GM12878 (cell line): ENCODE measurements at regions not wholly inside any gene's neighbourhood (a gene's known extent, or its start where the extent isn't known, plus 50 kb on each side); places are given as distances from the start of the nearest gene placed in this dataset.

Source experiments
- ATAC-seq: fragments of 200-7000 bp; cut with Tn5 transposase; 3 replicates; pipeline ENCODE4 v1.9.1; 2020; ENCODE audit warnings: mild to moderate bottlenecking, moderate library complexity
- BruUV-seq: library from RNA; stranded (reverse); fragments of 400-500 nt; replicated peaks from 2 replicates; lab custom pipeline; 2021; lab: Mats Ljungman, UMichigan
- CTCF ChIA-PET: fragments of 300-600 bp; sonication (Branson Sonifier 250); formaldehyde crosslinking; extraction: SDS; loops from one replicate; lab custom pipeline; 2021; ENCODE audit warnings: inconsistent platforms; lab: Yijun Ruan, JAX
- POLR2A ChIA-PET: fragments of 350-600 bp; formaldehyde crosslinking; extraction: SDS; loops from one replicate; lab custom pipeline; 2021; ENCODE audit warnings: inconsistent platforms; lab: Charles Lee
- RAD21 ChIA-PET: fragments of 300-600 bp; sonication (Branson Sonifier 250); formaldehyde crosslinking; loops from one replicate; lab custom pipeline; 2023; ENCODE audit warnings: antibody characterized with exemption; ENCODE audit not compliant: unreplicated experiment; lab: Charles Lee
- SMC1A ChIA-PET: fragments of 300-600 bp; sonication (Branson Sonifier 250); formaldehyde crosslinking; loops from one replicate; lab custom pipeline; 2023; ENCODE audit not compliant: unreplicated experiment, uncharacterized antibody; lab: Charles Lee
- DNase-seq: peaks from one replicate; pipeline ENCODE4 v3.0.0-alpha.2; 2011; ENCODE audit warnings: low read depth, low spot score
- FAIRE-seq: peaks from 3 replicates; lab custom pipeline; 2011; peaks lifted over from hg19 to GRCh38; lab: Jason Lieb, UNC
- H2AFZ ChIP-seq: 2 replicates; pipeline ENCODE4 v1.6.0; 2011; ENCODE audit warnings: low read depth, low read length, control low read depth; ENCODE audit not compliant: control insufficient read depth
- H3K27ac ChIP-seq: 2 replicates; pipeline ENCODE4 v1.5.1; 2011; ENCODE audit warnings: control low read depth; ENCODE audit not compliant: control insufficient read depth, insufficient read depth
- H3K27me3 ChIP-seq, 2 experiments: replicated peaks in 1 of 2; 2 replicates each; pipeline versions ENCODE4 v1.6.0 to v1.6.1; 2011; ENCODE audit warnings: low read length in 1 of 2; ENCODE audit not compliant: control insufficient read depth in 2 of 2, insufficient read depth in 2 of 2
- H3K36me3 ChIP-seq, 2 experiments: 2 replicates each; pipeline ENCODE4 v1.5.1; 2011; ENCODE audit warnings: low read length in 1 of 2; ENCODE audit not compliant: control insufficient read depth in 2 of 2, insufficient read depth in 2 of 2
- H3K4me1 ChIP-seq: 2 replicates; pipeline ENCODE4 v1.6.1; 2011; ENCODE audit warnings: mild to moderate bottlenecking, low read length, moderate library complexity, mixed read lengths; ENCODE audit not compliant: control insufficient read depth, insufficient read depth
- H3K4me2 ChIP-seq: 2 replicates; pipeline ENCODE4 v1.6.0; 2011; ENCODE audit warnings: control low read depth; ENCODE audit not compliant: control insufficient read depth, insufficient read depth
- H3K4me3 ChIP-seq: fragments of 200-600 bp; sonication (generic); 2 replicates; pipeline ENCODE4 v1.5.1; 2016
- H3K79me2 ChIP-seq: 2 replicates; pipeline ENCODE4 v1.6.0; 2011; ENCODE audit warnings: low read length; ENCODE audit not compliant: control insufficient read depth, insufficient read depth
- H3K9ac ChIP-seq: 2 replicates; pipeline ENCODE4 v1.8.0; 2011; ENCODE audit warnings: low read length, control low read depth, mixed read lengths; ENCODE audit not compliant: control insufficient read depth, insufficient read depth
- H3K9me3 ChIP-seq: replicated peaks from 3 replicates; pipeline ENCODE4 v1.5.1; 2011; ENCODE audit warnings: mild to moderate bottlenecking, low read length; ENCODE audit not compliant: control insufficient read depth, insufficient read depth
- H4K20me1 ChIP-seq: 2 replicates; pipeline ENCODE4 v1.6.0; 2011; ENCODE audit not compliant: control insufficient read depth, insufficient read depth
- ASH2L ChIP-seq: fragments of 300-600, 200-600 bp; sonication (generic); IDR thresholded peaks from 2 replicates; pipeline ENCODE4 v1.6.1; 2017; ENCODE audit warnings: low read depth, mild to moderate bottlenecking, borderline replicate concordance
- EZH2 ChIP-seq: IDR thresholded peaks from 2 replicates; pipeline ENCODE4 v1.6.1; 2012; ENCODE audit warnings: low read depth, mild to moderate bottlenecking, control low read depth, inconsistent platforms, low read length, borderline replicate concordance; ENCODE audit not compliant: control insufficient read depth
- HCFC1 ChIP-seq: fragments of 150-350 bp; IDR thresholded peaks from 2 replicates; pipeline ENCODE4 v1.6.1; 2014; ENCODE audit warnings: low read length
- HDAC6 ChIP-seq: fragments of 200-600 bp; sonication (generic); IDR thresholded peaks from one replicate; pipeline ENCODE4 v1.8.0; 2017; ENCODE audit warnings: antibody characterized with exemption; ENCODE audit not compliant: unreplicated experiment
- HDGF ChIP-seq: fragments of 450-650 bp; IDR thresholded peaks from 2 replicates; pipeline ENCODE4 v1.6.1; 2016; ENCODE audit warnings: antibody characterized with exemption
- JUND ChIP-seq: IDR thresholded peaks from 2 replicates; pipeline ENCODE4 v1.6.1; 2012; ENCODE audit warnings: low read depth, mild to moderate bottlenecking, low read length, improper control_type of control experiment, moderate library complexity
- LARP7 ChIP-seq: fragments of 450-650 bp; IDR thresholded peaks from 2 replicates; pipeline ENCODE4 v1.6.1; 2017; ENCODE audit warnings: mild to moderate bottlenecking
- MEF2A ChIP-seq: IDR thresholded peaks from 2 replicates; pipeline ENCODE4 v1.6.1; 2011; ENCODE audit warnings: low read depth, mild to moderate bottlenecking, low read length, moderate library complexity; ENCODE audit not compliant: insufficient read depth
- NFYA ChIP-seq: IDR thresholded peaks from 2 replicates; pipeline ENCODE4 v1.6.1; 2011; ENCODE audit warnings: low read depth, mild to moderate bottlenecking, low read length, improper control_type of control experiment, borderline replicate concordance
- NR2F1 ChIP-seq: fragments of 450-650 bp; conservative IDR thresholded peaks from 2 replicates; pipeline ENCODE4 v1.6.1; 2017; ENCODE audit warnings: mild to moderate bottlenecking
- PAX5 ChIP-seq: IDR thresholded peaks from 2 replicates; pipeline ENCODE4 v1.6.1; 2011; ENCODE audit warnings: low read depth, low read length, borderline replicate concordance
- SMAD1 ChIP-seq: fragments of 450-650 bp; IDR thresholded peaks from 2 replicates; pipeline ENCODE4 v1.6.1; 2018; ENCODE audit warnings: mild to moderate bottlenecking, low read depth; ENCODE audit not compliant: partially characterized antibody
- STAT1 ChIP-seq: fragments of 450-650 bp; conservative IDR thresholded peaks from 2 replicates; pipeline ENCODE4 v1.6.1; 2014; ENCODE audit warnings: antibody characterized with exemption, mild to moderate bottlenecking
- TBL1XR1 ChIP-seq: IDR thresholded peaks from 2 replicates; pipeline ENCODE4 v1.6.1; 2012; ENCODE audit warnings: low read depth, low read length, improper control_type of control experiment
- TCF3 ChIP-seq: IDR thresholded peaks from 2 replicates; pipeline ENCODE4 v1.6.1; 2012; ENCODE audit warnings: low read depth, mild to moderate bottlenecking, low read length, borderline replicate concordance; ENCODE audit not compliant: insufficient read depth
- WRNIP1 ChIP-seq: IDR thresholded peaks from 2 replicates; pipeline ENCODE4 v1.6.1; 2011; ENCODE audit warnings: low read depth, low read length, improper control_type of control experiment, borderline replicate concordance
- ZNF622 ChIP-seq: fragments of 450-650 bp; IDR thresholded peaks from 2 replicates; pipeline ENCODE4 v1.6.1; 2017; ENCODE audit warnings: mild to moderate bottlenecking, inconsistent platforms
- WGBS: methylation state at CpG from one replicate; pipeline ENCODE4 v1.1.6; 2016; ENCODE audit warnings: low lambda C conversion rate; ENCODE audit not compliant: insufficient replicate concordance, insufficient coverage; ENCODE audit errors: missing lambda C conversion rate; 5-methylcytosine and 5-hydroxymethylcytosine counted together
- in situ Hi-C: fragments of 300-500 bp; cut with MboI; formaldehyde crosslinking; loops from 9 replicates; pipeline ENCODE4 v1.14.3; 2018; ENCODE audit warnings: mixed read lengths
- intact Hi-C: fragments of 100-400 bp; cut with micrococcal nuclease; formaldehyde crosslinking; loops from one replicate; pipeline ENCODE4 v1.14.2; 2022; ENCODE audit not compliant: unreplicated experiment
- TF ChIP-seq, protein P1 (sequence below): fragments of 150-350 bp; IDR thresholded peaks from 2 replicates; pipeline ENCODE4 v1.6.1; 2016; ENCODE audit warnings: low read depth, low read length
- TF ChIP-seq, protein P2 (sequence below): IDR thresholded peaks from 2 replicates; pipeline ENCODE4 v1.6.1; 2012; ENCODE audit warnings: low read depth, low read length, improper control_type of control experiment
- TF ChIP-seq, protein P3 (sequence below): fragments of 450-650 bp; formaldehyde crosslinking; IDR thresholded peaks from 2 replicates; pipeline ENCODE4 v1.4.0; 2022; ENCODE audit warnings: mild to moderate bottlenecking, moderate library complexity

DNA sequence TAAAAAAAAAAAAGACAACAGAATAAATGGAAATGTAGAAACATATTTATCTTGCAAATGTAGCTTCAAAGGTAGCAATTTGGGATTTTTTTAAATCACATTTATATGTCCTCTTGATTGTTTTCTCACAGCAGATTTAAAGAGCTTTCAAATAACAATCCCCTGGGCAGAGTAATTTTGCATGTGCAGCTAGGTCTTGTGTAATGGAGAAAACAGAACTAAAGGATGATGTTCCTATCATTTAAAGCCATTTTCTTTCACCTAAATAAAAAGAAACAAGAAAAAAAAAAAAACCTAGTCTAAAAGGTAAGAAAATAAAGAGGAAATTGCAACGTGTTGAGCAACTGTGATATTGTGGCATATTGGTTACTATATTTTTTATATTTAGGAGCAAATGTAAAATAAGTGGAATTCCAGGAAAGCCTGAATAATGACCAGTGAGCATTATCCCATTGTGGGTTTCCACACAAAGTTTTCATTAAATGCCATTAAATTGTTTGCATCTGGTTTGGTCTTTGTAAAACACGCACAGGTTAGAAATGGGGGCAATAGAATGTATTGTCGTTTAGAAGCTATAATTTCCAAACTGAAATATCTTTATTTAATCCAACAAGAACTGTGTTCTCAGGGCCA lies 215.6 kb downstream of the SLC6A15 start:
- DNase-seq (no peak), ATAC-seq (no peak), FAIRE-seq (no peak)
- Histone ChIP-seq H2AFZ (no peak overlapping the region), H3K9me3 (no peaks in the 10 kb centered on the region), H3K4me1 (no peaks in the 10 kb centered on the region), H3K27me3 (no peaks in the 10 kb centered on the region), H3K36me3 (no peaks in the 10 kb centered on the region), H3K27ac (no peak overlapping the region), H4K20me1 (no peaks in the 10 kb centered on the region), H3K79me2 (no peaks in the 10 kb centered on the region), H3K4me3 (no peak overlapping the region), H3K4me2 (no peak overlapping the region), H3K9ac (no peak overlapping the region)
- POLR2A ChIA-PET = no interaction called here
- SMC1A ChIA-PET = interaction anchor here (0.5 to 1.2 kb wide), 3 partner anchors 18 to 147 kb away, joined by 3 read pairs; no protein-coding TSS in a partner anchor
- in situ Hi-C loops = no loop called here
- BruUV-seq = no TSS peak
- 28% methylated on average over 3 of the region's 3 CpGs for WGBS
- intact Hi-C loops = no loop called here
- RAD21 ChIA-PET = no interaction called here
- TF ChIP-seq, protein P1, sequence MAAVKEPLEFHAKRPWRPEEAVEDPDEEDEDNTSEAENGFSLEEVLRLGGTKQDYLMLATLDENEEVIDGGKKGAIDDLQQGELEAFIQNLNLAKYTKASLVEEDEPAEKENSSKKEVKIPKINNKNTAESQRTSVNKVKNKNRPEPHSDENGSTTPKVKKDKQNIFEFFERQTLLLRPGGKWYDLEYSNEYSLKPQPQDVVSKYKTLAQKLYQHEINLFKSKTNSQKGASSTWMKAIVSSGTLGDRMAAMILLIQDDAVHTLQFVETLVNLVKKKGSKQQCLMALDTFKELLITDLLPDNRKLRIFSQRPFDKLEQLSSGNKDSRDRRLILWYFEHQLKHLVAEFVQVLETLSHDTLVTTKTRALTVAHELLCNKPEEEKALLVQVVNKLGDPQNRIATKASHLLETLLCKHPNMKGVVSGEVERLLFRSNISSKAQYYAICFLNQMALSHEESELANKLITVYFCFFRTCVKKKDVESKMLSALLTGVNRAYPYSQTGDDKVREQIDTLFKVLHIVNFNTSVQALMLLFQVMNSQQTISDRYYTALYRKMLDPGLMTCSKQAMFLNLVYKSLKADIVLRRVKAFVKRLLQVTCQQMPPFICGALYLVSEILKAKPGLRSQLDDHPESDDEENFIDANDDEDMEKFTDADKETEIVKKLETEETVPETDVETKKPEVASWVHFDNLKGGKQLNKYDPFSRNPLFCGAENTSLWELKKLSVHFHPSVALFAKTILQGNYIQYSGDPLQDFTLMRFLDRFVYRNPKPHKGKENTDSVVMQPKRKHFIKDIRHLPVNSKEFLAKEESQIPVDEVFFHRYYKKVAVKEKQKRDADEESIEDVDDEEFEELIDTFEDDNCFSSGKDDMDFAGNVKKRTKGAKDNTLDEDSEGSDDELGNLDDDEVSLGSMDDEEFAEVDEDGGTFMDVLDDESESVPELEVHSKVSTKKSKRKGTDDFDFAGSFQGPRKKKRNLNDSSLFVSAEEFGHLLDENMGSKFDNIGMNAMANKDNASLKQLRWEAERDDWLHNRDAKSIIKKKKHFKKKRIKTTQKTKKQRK = no peak
- TF ChIP-seq, protein P2, sequence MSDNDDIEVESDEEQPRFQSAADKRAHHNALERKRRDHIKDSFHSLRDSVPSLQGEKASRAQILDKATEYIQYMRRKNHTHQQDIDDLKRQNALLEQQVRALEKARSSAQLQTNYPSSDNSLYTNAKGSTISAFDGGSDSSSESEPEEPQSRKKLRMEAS = no peak
- TF ChIP-seq PAX5 (no peak), HDAC6 (no peak), ZNF622 (no peak), HDGF (no peak), STAT1 (no peak), TBL1XR1 (no peak), ASH2L (no peak), EZH2 (no peak), NR2F1 (no peak), SMAD1 (no peak), TCF3 (no peak), JUND (no peak), WRNIP1 (no peak), NFYA (no peak), HCFC1 (no peak), MEF2A (no peak), LARP7 (no peak)
- TF ChIP-seq, protein P3, sequence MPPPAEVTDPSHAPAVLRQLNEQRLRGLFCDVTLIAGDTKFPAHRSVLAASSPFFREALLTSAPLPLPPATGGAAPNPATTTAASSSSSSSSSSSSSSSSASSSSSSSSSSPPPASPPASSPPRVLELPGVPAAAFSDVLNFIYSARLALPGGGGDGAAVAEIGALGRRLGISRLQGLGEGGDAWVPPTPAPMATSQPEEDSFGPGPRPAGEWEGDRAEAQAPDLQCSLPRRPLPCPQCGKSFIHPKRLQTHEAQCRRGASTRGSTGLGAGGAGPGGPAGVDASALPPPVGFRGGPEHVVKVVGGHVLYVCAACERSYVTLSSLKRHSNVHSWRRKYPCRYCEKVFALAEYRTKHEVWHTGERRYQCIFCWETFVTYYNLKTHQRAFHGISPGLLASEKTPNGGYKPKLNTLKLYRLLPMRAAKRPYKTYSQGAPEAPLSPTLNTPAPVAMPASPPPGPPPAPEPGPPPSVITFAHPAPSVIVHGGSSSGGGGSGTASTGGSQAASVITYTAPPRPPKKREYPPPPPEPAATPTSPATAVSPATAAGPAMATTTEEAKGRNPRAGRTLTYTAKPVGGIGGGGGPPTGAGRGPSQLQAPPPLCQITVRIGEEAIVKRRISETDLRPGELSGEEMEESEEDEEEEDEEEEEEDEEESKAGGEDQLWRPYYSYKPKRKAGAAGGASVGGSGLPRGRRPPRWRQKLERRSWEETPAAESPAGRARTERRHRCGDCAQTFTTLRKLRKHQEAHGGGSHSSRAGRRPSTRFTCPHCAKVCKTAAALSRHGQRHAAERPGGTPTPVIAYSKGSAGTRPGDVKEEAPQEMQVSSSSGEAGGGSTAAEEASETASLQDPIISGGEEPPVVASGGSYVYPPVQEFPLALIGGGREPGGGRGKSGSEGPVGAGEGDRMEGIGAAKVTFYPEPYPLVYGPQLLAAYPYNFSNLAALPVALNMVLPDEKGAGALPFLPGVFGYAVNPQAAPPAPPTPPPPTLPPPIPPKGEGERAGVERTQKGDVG = no peak
- CTCF ChIA-PET = no interaction called here
